Muscle of arm (tissue), 1 donor: ENCODE measurements at regions not wholly inside any gene's neighbourhood (a gene's known extent, or its start where the extent isn't known, plus 50 kb on each side); places are given as distances from the start of the nearest gene placed in this dataset.

ENCODE experiments used
- DNase-seq: peaks from one replicate; pipeline ENCODE4 v3.0.0-alpha.2; 2013

DNA sequence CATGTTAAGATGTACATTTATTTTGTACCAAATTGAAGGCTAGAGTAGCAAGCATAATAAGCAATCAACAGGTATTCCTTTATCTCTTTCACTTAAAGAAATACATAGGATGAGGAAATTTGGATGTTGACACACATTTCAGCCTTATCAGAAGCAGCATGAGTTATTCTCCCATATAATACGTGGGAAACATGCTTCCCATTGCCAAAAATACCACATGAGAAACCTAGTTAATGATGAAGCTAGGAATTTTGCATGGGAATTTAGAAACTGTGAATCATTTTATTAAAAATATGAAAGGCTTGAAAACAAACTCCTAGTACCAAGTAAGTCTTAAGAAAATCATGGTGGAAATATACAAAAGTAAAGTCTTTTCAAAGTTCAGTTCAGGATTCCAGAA, 751.8 kb downstream of the TSN start:
- DNase-seq, result no peak

DNA sequence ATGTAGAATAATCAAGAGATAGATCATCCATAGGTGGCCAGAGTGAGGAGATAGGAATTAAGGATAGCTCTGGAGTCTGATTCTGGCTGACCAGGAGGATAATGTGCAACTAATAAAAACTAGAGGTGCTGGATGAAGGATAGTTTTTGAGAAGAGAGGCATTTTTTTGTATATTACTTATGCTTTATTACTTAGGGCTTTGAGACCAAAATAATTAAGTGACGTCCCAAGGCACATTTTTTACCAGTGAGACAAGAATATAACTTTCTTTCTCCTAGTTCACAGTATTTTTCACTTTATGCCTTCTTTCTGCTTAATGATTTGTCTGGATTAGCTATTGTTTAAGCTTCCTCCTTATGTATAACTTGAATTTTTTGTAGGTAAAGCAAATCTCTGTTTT, 756.6 kb downstream of the TSN start:
- no peak for DNase-seq

DNA sequence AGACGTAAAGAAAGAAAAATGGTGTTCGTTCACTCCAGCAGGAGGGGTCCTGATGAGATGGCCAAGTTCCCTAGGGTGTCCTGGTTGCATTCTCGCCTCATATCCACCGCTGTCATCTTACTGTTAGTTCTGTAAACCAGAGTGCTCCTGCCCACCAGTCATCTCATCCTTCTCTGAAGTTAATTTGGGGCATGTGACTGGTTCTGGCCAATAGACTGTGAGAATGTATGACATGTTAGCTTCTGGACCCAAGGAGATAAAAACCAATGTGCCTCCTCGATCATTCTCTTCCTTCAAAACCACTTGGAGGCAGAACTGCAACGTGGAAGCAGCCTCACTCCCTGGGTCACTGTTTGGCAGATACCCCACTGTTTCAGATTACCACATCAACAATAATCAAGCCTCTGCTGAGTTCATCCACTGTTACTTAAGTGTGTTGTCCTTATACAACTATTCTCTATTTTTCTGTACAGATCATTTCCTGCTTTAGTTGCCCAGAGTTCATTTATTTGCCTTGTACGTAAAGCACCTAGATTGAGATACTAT, 759.1 kb downstream of the TSN start:
- DNase-seq, result no peak

DNA sequence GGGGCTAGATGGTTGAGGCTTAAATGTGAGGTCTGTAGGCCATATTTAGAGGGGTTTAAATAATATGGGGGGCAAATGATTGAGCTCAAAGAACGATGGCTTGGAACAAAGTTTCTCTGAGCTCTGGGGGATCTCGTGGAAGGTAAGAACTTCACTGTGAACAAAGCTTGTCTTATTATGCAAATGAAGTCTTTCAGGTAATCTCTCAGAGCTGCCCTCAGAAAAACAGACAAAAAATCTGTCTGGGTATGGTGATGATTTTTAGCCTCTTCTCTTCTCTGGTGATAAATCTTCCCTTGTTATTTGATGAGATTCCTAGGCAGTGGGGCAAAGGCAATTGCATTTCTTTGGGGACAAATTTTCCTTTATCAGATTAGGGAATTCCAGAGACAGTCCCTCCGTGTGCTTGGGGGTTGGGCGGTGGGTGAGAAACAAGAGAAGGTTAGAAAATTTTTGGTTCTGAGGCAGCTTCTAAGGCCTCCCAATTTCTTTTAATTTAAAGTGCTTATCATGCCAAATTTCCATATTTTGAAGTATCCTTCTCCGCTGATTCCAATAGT, 760.4 kb downstream of the TSN start:
- DNase-seq, result no peak

DNA sequence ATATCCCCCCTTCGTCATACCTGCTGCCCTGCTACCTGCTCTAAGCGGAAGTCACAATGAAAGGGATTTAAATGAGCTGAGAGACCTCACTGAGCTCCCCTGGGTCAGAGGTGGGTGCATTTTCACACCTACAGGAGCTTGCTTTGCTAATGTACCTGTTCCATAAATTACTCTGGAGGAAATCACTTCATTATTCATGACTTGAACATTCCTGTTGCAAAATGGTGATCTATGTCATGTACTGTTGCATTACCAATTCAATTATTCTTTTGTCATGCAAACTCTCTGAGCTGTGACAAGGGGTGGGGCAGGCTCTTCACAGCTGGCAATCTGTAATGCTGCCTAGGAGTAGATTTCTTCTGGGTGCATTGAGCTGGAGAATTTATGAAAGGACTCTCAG, 761.3 kb downstream of the TSN start:
- DNase-seq, result no peak

DNA sequence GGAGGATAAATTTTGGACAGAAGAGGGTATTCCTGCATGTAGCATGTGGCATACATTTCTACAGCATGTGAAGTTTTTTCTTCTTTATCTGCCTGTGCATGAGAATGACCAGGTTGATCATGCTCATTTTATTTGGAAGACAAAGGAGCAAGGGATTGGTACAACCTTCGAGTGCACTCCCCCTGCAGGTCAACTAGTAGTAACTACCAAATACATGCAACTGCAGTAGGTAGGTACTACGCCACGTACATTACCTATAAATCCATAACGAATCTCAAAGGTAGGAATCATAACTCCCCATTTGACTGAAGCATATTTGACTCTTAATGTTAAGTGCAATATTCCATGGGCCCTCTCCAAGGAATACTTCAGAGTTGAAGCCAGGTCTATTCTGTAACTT, 763.9 kb downstream of the TSN start:
- no peak for DNase-seq

DNA sequence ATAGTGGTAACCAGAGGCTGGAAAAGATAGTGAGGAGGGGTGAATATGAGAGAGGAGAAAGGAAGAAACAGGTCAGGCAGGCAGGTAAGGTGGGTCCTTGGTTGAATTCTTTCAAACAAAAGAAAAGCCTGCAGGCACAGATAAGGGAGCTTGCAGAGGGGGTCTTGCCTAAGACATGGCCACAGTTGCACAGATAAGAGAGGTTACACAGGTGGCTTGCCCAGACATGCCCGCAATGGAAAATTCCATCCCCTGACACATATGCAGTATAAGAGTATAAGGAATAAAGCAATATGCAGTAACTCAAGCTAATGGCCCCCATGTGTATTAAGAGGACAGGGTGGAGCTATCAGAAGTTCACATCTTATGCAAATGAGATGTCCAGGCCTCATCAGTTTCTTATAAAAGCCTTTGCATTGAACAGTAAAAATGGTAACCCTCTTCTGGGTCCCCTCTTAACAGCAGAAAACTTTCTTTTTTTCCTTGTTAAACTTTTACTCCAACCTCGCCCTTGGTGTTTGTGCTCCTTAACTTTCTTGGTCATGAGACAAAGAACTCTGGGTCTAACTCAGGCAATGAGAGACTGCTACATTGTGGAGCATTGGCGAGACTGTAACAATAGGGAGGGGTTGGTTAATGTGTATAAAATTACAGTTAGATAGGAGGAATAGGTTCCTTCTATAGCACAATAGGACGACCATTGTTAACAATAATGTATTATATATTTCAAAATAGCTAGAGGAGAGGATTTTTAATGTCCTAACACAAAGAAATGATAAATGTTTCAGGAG, 764.6 kb downstream of the TSN start:
- no peak for DNase-seq

DNA sequence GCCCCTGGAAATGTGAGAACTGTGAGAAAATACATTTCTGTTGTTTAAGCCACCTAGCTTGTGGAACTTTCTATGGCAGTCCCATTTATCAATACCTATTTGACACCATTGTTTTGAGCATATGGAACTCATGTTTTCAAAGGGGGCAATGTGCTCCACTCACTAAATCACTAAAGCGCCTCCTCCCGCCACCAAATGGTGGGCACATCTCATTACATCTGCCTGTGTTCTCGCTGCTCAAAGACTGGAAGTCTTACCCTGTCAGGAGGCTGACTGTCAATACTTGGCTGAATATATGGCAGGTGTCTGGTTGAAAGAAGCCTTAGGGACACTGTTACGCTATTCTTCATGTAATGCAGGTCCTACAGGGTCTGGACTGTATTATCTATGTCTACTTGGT, 767.7 kb downstream of the TSN start:
- DNase-seq, result no peak

DNA sequence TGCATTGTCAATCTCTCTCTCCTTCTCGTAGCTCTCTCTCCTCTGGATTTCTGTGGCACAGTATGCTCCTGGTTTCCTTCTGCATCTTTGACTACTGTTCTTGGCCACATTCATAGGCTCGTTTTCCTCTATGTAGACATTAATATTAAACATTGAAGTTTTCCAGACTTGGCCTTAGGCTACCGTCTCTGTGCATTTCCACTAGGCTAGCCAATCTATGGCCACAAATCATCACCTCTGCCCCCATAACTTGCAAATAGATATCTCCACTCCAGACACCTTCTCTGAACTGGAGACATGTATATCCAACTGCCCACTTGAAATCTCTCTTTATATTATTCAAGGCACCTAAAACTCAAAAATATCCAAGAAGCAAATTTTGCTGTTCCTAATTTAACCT, 768.5 kb downstream of the TSN start:
- DNase-seq, result no peak

DNA sequence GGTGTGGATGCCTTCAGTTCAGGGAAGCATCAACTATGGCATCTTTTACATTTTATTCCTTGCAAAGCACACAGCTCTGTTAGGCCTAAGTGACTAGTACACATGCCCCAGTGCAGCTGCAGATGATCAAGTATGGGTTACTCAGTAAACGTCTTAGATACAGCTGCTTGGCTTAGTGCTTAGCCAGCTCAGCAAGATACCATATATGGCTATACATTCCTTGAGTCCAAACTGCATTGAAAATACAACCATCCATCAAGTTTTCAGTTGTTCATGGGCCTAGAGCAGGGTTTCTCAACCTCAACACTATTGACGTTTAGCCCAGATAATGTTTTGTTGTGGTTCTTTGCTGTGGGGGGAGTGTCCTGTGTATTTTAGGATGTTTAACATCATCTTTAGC, 769.9 kb downstream of the TSN start:
- no peak for DNase-seq

DNA sequence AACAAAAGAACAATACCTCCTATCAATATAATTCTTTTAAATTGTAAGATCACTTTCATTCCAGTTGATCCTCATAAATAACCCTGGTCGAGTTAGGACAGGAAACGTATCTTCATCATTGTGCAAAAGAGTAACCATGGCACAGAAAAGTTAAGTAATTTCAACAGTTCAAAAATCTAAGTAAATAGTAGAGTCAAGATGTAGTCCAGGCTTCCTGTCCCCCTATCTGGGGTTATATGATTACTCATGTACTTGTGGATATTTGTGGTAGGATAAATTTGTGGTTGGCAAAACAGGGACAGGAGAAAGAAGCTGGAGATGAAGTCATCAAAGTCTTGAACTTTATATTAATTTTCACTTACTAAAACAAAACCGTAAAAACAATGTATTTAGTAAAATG, 772.6 kb downstream of the TSN start:
- no peak for DNase-seq

DNA sequence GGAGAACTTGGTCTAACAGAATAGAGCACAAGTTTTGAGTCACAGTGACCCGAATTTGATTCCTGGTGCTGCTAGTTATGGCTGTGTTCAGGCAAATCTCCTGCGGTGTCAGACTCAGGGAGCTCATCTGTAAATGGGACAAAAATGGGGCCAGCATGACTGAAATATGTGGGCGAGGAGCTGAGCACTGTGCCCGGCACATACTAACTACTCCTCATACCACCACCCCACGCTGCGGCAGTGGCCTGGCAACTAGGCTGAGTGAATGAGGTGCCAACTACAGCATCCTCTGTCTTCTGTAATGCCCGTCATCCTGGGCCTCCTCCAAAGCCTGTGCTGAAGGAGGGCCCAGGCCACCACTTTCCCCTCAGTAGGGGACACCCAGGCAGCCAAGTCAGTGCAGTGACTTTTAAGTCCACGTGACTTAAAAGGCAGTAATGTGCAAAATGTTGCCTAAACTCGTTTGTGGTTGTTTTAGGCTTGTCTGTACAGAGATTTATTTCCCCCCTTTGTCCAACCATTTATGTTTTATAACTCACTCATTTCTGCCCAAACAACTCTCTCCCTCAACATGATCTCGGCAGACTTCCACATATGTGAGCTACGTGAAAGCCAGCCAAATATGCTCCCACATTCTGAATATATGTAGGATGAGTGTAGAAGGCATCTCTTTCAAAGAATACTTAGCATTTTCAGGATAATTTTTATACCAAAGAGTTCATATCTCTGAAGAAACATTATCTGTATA, 773.7 kb downstream of the TSN start:
- DNase-seq, result no peak

DNA sequence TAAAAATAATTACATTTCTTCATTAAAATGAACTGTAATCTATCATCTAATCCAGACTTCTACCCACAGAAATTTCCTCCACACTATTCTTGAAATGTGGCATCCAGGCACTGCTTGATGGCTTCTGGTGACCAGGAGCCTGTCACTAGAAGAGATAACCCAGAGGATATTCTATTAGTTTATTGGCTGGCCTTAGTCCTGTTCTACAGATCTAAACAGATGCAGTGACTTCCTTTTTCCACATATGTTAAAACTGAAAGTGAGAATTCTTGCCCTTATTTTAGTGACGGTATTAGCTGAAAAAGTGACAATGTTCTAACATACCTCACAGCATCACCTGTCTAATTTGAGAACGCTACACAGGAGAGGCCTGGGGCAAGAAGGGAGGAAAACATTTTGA, 775.4 kb downstream of the TSN start:
- no peak for DNase-seq

DNA sequence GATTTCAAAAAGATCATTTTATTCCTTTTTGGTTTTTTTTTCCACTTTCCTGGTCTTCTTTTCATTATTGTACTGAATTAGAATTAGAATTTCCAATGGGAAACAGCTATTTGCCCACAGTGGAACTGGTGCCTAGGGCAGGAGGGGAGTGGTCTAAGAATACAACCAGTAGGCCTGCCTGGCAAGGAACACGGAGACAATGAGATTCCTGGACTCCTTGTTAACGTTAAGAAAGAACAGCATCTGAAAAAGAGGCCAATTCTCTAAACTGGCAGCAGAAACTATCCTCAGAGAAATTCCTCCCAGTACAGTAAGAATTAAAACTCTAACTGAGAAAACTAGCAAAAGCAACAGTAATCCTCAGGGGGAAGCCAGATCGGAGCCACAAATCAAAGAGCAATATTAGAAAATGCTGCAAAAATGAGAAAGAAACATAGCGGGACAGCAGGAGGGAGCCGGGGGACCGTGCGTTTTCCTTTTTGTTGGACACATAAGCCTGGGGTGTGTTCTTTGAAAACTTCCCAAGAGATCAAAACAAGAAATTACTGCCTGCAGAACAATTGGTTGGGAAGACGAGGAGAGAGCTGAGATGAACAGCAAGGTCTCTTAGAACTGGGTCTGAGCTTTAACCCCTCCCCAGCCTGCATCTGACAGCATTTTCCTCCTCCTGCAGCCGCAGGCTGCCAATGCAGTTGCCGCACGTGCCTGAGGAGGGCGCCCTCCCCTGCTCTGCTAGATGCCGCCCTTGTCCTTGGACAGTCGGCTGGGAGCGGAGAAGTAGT, 776.0 kb downstream of the TSN start:
- DNase-seq, result peak; percentile 73

DNA sequence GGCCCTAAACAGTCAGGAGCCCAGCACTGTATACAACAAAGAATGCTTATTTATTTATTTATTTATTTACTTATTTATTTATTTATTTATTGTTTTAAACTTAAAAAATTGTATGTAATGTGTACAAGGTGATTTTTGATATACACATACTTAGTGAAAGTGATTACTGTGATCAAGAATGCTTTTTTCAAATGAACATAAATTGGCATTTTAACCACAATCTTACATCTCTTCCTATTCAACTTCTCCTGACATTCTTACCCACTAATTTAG, 776.6 kb downstream of the TSN start:
- DNase-seq, result no peak

DNA sequence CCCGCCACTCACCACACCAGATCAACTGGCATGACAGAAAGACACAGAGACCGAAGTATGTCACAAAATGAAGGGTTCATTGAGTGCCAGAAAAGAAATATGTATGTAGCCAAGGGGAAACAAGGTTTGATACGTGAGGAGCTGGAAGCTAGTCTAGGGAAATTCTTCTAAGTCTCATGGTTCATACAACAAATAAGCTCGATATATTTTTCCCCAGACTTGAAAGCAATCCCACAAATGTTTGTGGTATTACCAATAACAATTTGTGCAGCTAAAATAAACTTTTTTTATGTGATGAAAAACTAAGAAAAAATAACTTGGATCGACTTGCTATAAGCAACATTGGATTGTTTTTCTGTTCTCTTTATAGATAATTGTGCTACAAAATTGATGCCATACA, 777.0 kb downstream of the TSN start:
- DNase-seq, result no peak

DNA sequence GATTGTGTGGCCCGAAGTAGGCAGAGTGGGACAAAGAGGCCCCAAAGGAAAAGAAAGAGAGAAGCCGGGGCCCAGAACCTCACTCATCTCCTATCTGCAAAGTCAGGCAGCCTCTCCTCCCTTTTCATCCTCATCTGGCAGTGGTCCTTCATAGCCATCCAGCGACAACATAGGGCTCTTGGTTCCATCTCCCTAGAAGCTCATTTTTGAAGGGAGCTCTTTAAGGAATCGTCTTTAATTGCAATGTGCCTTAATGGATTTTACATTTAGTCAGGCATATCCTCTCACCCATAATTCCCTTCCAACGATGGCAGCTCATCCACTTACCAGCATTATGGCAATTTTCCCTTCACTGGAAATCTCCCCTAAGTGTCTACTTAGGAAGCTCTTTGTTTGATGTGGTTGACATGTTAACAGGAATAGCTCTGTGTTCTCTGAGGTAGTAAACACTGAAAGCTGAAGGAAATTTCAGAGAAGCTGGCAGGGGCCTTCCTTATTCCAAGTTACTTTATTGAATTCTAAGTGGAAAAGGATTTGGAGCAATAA, 780.6 kb downstream of the TSN start:
- no peak for DNase-seq

DNA sequence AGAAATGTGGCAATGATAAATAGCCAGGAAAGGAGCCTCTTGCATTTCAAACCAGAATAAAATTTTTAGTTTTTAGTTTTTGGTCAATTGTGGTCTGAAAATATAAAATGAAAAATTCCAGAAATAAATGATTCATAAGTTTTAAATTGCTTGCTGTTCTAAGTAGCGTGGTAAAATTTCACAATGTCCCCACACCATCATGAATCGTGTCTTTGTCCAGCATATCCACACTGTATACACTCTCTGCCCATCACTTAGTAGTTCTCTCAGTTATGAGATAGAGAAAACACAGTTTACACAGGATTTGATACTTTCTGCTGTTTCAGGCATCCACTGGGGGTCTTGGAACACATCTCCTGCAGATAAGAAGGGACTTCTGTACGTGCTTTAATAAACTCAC, 783.9 kb downstream of the TSN start:
- DNase-seq, result no peak

DNA sequence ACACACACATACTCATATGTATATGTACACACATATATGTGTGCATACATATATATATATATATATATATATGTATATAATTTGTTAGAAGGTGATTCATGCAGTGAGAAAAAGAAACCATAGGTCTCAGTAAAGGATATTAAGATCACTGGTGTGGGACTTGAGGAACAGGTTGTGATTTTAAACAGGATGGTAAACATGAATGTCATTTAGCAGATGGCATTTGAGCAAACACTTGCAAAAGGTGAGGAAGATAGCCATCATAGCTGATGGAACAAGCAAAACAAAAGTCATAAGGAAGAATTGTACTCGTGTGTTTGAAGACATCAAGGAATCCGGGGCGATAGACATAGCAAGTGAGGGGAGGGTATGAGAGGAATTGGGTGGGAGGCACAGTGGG, 784.5 kb downstream of the TSN start:
- no peak for DNase-seq

DNA sequence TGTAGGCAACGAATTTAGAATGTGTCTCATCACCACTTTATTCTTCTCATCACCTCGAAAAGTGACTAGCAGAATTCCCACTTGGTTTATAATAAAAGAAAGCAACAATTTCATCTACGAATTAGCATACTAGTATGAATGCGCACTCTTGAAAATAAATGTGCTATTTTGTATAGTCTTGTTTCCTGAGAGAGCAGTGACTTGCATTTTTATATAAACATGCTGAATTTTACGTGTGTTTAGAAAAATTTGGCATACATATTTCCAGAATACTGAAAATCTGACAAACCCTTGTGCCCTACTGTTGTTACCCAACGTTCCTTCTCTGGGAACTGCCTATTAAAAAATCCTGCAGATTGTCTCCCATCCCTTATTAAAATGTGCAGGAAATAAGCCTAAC, 786.8 kb downstream of the TSN start:
- no peak for DNase-seq

DNA sequence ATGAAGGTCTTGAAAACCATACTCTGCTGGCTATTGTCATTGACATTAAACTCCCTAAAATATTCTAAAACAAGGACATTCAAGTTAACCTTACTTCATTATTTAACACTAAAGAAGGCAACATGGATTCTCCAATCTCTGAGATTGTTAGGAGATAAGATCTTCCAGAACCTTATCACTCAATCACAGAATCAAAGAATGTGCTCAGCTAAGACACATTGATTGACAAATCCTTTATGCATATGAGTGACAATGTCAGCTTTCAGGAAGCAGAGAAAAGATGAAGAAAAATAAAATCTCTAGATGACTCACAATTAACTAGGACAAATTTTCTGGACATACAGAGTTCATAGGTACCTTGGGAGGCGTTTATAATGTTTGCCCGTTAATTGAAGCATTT, 787.2 kb downstream of the TSN start:
- no peak for DNase-seq

DNA sequence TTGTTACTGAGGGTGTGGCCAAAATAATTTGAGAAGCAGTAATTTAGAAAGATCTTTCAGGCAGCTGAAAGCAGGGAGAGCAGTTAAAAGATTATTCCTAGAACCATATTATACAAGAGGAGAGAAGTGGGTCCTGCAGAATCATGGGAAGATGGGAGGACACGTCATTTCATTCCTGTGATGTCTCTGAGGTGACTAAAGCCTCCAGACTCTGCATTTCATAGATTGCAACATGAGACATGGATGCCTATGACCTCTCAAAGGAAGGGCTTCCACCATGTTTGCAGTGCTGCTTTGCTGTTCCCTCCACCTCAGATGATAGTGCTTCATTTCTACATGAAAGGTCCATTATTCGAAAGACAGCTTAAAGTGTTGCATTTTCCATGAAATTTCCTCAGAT, 788.4 kb downstream of the TSN start:
- DNase-seq, result no peak
